ENCODE measurements at regions not wholly inside any gene's neighbourhood (a gene's known extent, or its start where the extent isn't known, plus 50 kb on each side); places are given as distances from the start of the nearest gene placed in this dataset.

- TF ChIP-seq TAF1 (IDR thresholded peaks at IDR 0.05; ENCODE audit: borderline replicate concordance, insufficient read depth, low read length), result no peak
- no peak for TF ChIP-seq REST (IDR thresholded peaks at IDR 0.05; ENCODE audit: insufficient read depth in 1 of 2, low read depth in 2 of 2, low read length in 2 of 2)
- no peak for TF ChIP-seq FOXP2 (optimal IDR thresholded peaks at IDR 0.05; ENCODE audit: borderline replicate concordance, extremely low read depth, extremely low read length, insufficient read depth)
- TF ChIP-seq SIN3A (IDR thresholded peaks at IDR 0.05; ENCODE audit: borderline replicate concordance, insufficient read depth, low read length), result no peak
- no peak for TF ChIP-seq POLR2AphosphoS5 (IDR thresholded peaks at IDR 0.05; ENCODE audit: low read depth, low read length)
Observed at GRCh38 chr2:142254031-142254430, 123.2 kb upstream of the LRP1B start.

GRCh38 chr2:142241016-142241415 lies 110.2 kb upstream of the LRP1B start:
- no peak for TF ChIP-seq REST (IDR thresholded peaks at IDR 0.05; ENCODE audit: insufficient read depth in 1 of 2, low read depth in 2 of 2, low read length in 2 of 2)
- TF ChIP-seq POLR2AphosphoS5 (IDR thresholded peaks at IDR 0.05; ENCODE audit: low read depth, low read length), result no peak
- TF ChIP-seq FOXP2 (optimal IDR thresholded peaks at IDR 0.05; ENCODE audit: borderline replicate concordance, extremely low read depth, extremely low read length, insufficient read depth), result no peak
- no peak for TF ChIP-seq TAF1 (IDR thresholded peaks at IDR 0.05; ENCODE audit: borderline replicate concordance, insufficient read depth, low read length)
- TF ChIP-seq SIN3A (IDR thresholded peaks at IDR 0.05; ENCODE audit: borderline replicate concordance, insufficient read depth, low read length), result no peak

- no peak for TF ChIP-seq FOXP2 (optimal IDR thresholded peaks at IDR 0.05; ENCODE audit: borderline replicate concordance, extremely low read depth, extremely low read length, insufficient read depth)
- no peak for TF ChIP-seq SIN3A (IDR thresholded peaks at IDR 0.05; ENCODE audit: borderline replicate concordance, insufficient read depth, low read length)
- no peak for TF ChIP-seq REST (IDR thresholded peaks at IDR 0.05; ENCODE audit: insufficient read depth in 1 of 2, low read depth in 2 of 2, low read length in 2 of 2)
- TF ChIP-seq TAF1 (IDR thresholded peaks at IDR 0.05; ENCODE audit: borderline replicate concordance, insufficient read depth, low read length), result no peak
- no peak for TF ChIP-seq POLR2AphosphoS5 (IDR thresholded peaks at IDR 0.05; ENCODE audit: low read depth, low read length)
Observed at GRCh38 chr2:142236181-142236580, 105.4 kb upstream of the LRP1B start.

GRCh38 chr2:142234741-142235140 lies 103.9 kb upstream of the LRP1B start:
- TF ChIP-seq POLR2AphosphoS5 (IDR thresholded peaks at IDR 0.05; ENCODE audit: low read depth, low read length) (no peak), REST (IDR thresholded peaks at IDR 0.05; ENCODE audit: insufficient read depth in 1 of 2, low read depth in 2 of 2, low read length in 2 of 2) (no peak), TAF1 (IDR thresholded peaks at IDR 0.05; ENCODE audit: borderline replicate concordance, insufficient read depth, low read length) (no peak), SIN3A (IDR thresholded peaks at IDR 0.05; ENCODE audit: borderline replicate concordance, insufficient read depth, low read length) (no peak), FOXP2 (optimal IDR thresholded peaks at IDR 0.05; ENCODE audit: borderline replicate concordance, extremely low read depth, extremely low read length, insufficient read depth) (no peak)

- TF ChIP-seq POLR2AphosphoS5 (IDR thresholded peaks at IDR 0.05; ENCODE audit: low read depth, low read length) (no peak), REST (IDR thresholded peaks at IDR 0.05; ENCODE audit: insufficient read depth in 1 of 2, low read depth in 2 of 2, low read length in 2 of 2) (no peak), SIN3A (IDR thresholded peaks at IDR 0.05; ENCODE audit: borderline replicate concordance, insufficient read depth, low read length) (no peak)
Observed at GRCh38 chr2:142223309-142223708, 92.5 kb upstream of the LRP1B start.
